HL-60 (cell line): ENCODE measurements at regions not wholly inside any gene's neighbourhood (a gene's known extent, or its start where the extent isn't known, plus 50 kb on each side); places are given as distances from the start of the nearest gene placed in this dataset.

Experiments
- DNase-seq, 2 experiments: peaks; one replicate each; pipeline ENCODE4 v3.0.0-alpha.2; 2010 to 2020; ENCODE audit warnings: low read depth in 1 of 2, low spot score in 1 of 2
- H3K27ac ChIP-seq: fragments of 250-450 bp; sonication (Bioruptor Pico); replicated peaks from 2 replicates; pipeline ENCODE4 v1.5.1; 2020; ENCODE audit warnings: mild to moderate bottlenecking, moderate library complexity
- H3K27me3 ChIP-seq: fragments of 250-450 bp; sonication (Bioruptor Pico); 2 replicates; pipeline ENCODE4 v1.5.1; 2021; ENCODE audit warnings: mild to moderate bottlenecking, moderate library complexity; ENCODE audit not compliant: insufficient read depth, poor library complexity, severe bottlenecking
- H3K4me3 ChIP-seq: replicated peaks from 2 replicates; pipeline ENCODE4 v1.5.1; 2011; ENCODE audit warnings: mild to moderate bottlenecking, control low read depth, low read length; ENCODE audit not compliant: insufficient read depth
- CTCF ChIP-seq: IDR thresholded peaks from one replicate; pipeline ENCODE4 v1.5.1; 2011; ENCODE audit warnings: low read length, control low read depth, inconsistent platforms; ENCODE audit not compliant: insufficient read depth
- GABPA ChIP-seq: IDR thresholded peaks from 2 replicates; pipeline ENCODE4 v1.6.1; 2012; ENCODE audit warnings: low read depth
- POLR2AphosphoS5 ChIP-seq: IDR thresholded peaks from 2 replicates; pipeline ENCODE4 v1.6.1; 2012; ENCODE audit warnings: low read depth
- REST ChIP-seq: IDR thresholded peaks from 2 replicates; pipeline ENCODE4 v1.6.1; 2012; ENCODE audit warnings: low read depth; ENCODE audit not compliant: insufficient replicate concordance
- SPI1 ChIP-seq: IDR thresholded peaks from 2 replicates; pipeline ENCODE4 v1.6.1; 2012; ENCODE audit warnings: low read depth, mild to moderate bottlenecking, borderline replicate concordance

GRCh38 chr3:127407026-127407939, 119.4 kb upstream of the PRR20G start:
- TF ChIP-seq REST (no peak), GABPA (no peak)
- H3K27ac ChIP-seq = no peak overlapping the region
- no peak overlapping the region for H3K4me3 ChIP-seq
- no peaks in the 10 kb centered on the region for H3K27me3 ChIP-seq
- no peak for DNase-seq

- TF ChIP-seq GABPA (no peak), POLR2AphosphoS5 (no peak), SPI1 (no peak), CTCF (no peak), REST (no peak)
- Histone ChIP-seq H3K27me3 (no peaks in the 10 kb centered on the region), H3K27ac (no peak overlapping the region), H3K4me3 (no peak overlapping the region)
- peak; percentile 8 to 20 for DNase-seq
Measured at GRCh38 chr3:127406309-127407025, 118.6 kb upstream of the PRR20G start.

- TF ChIP-seq POLR2AphosphoS5 = no peak
- no peak for TF ChIP-seq GABPA
- no peak for TF ChIP-seq CTCF
- TF ChIP-seq REST = no peak
- no peak for TF ChIP-seq SPI1
- no peak for DNase-seq
- Histone ChIP-seq H3K27me3 (no peaks in the 10 kb centered on the region), H3K27ac (no peak overlapping the region), H3K4me3 (no peak overlapping the region)
Measured at GRCh38 chr3:127405791-127406190, 117.9 kb upstream of the PRR20G start.
